ENCODE measurements at regions not wholly inside any gene's neighbourhood (a gene's known extent, or its start where the extent isn't known, plus 50 kb on each side); places are given as distances from the start of the nearest gene placed in this dataset.
"Not testable (repeated sequence)": the region's sequence is repeated elsewhere in the genome, so short reads cannot be mapped to it uniquely, and the experiment has no call there.

DNA sequence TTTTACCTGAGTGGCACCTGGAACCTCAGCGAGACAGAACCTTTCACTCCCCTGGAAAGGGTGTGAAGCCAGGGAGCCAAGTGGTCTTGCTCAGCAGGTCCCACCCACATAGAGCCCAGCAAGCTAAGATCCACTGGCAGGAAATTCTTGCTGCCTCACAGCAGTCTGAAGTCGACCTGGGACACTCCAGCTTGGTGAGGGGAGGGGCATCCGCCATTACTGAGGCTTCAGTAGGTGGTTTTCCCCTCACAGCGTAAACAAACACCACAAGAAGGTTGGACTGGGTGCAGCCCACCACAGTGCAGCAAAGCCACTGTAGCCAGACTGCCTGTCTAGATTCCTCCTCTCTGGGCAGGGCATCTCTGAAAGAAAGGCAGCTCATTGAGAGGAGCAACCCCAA, 134.7 kb upstream of the RSPO3 start:
- DNase-seq (ENCODE audit: low read depth), result no peak
- Histone ChIP-seq H3K9me3 (ENCODE audit: insufficient read depth, low read depth, low read length) (no peaks in the 10 kb centered on the region), H3K9ac (ENCODE audit: low read length) (no peak overlapping the region), H3K27me3 (ENCODE audit: insufficient read depth, low read length) (no peaks in the 10 kb centered on the region), H3K27ac (ENCODE audit: low read depth, low read length) (no peak overlapping the region), H2AFZ (ENCODE audit: low read depth, low read length) (no peak overlapping the region), H3K4me3 (ENCODE audit: insufficient read depth, low read depth, low read length) (no peak overlapping the region), H3K4me2 (ENCODE audit: low read length) (no peak overlapping the region), H3K79me2 (ENCODE audit: insufficient read depth, low read length) (no peaks in the 10 kb centered on the region), H3K36me3 (ENCODE audit: insufficient read depth, low read length) (no peaks in the 10 kb centered on the region), H3K4me1 (ENCODE audit: insufficient read depth, low read length) (no peaks in the 10 kb centered on the region), H4K20me1 (ENCODE audit: insufficient read depth, low read length) (no peaks in the 10 kb centered on the region)
- H3K4me1 Mint-ChIP-seq (ENCODE audit: low read depth, unreplicated experiment), result no peaks in the 10 kb centered on the region
- no peaks in the 10 kb centered on the region for H3K27me3 Mint-ChIP-seq (ENCODE audit: low read depth, unreplicated experiment)
- H3K36me3 Mint-ChIP-seq (ENCODE audit: low read depth, unreplicated experiment), result no peaks in the 10 kb centered on the region
- no peak overlapping the region for H3K27ac Mint-ChIP-seq (ENCODE audit: unreplicated experiment)
- TF ChIP-seq CTCF (IDR thresholded peaks at IDR 0.05; ENCODE audit: insufficient read depth, low read depth, low read length) (no peak), EZH2 (IDR thresholded peaks at IDR 0.05; ENCODE audit: insufficient read depth, low read length) (no peak)
- H3K9me3 Mint-ChIP-seq (ENCODE audit: unreplicated experiment), result peaks cover 3% of the 10 kb centered on the region
- FAIRE-seq, result no peak
- no peak overlapping the region for H3K4me3 Mint-ChIP-seq (ENCODE audit: unreplicated experiment)

DNA sequence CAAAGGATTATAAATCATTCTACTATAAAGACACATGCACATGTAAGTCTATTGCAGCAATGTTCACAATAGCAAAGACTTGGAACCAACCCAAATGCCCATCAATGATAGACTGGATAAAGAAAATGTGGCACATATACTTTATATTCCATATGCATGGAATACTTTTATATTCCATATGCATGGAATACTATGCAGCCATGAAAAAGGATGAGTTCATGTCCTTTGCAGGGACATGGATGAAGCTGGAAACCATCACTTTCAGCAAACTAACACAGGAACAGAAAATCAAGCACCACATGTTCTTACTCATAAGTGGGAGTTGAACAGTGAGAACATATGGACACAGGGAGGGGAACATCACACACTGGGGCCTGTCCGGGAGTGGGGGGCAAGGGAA, 130.3 kb upstream of the RSPO3 start:
- FAIRE-seq; H3K9ac ChIP-seq (ENCODE audit: low read length); H3K36me3 Mint-ChIP-seq (ENCODE audit: low read depth, unreplicated experiment): not testable (repeated sequence)

DNA sequence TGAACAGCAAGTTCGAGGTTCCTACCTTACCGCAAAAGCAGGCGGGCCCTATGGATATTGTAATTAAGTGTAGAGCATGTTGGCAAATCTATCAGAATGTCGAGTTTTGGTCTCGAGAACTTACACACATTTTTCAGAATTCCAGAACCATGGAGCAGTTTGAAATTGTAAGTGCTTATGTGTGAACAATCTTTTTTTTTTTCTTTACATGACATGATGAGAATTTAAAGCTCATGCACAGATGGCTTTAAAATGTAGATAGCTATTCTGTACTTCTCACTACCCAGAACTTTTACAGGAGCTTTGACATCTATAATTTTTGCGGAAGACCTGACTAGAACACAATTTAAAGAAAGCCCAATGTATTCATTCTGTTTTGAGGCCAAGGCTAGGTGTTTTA, 117.8 kb upstream of the RSPO3 start:
- Histone ChIP-seq H3K27me3 (ENCODE audit: insufficient read depth, low read length) (no peaks in the 10 kb centered on the region), H3K4me3 (ENCODE audit: insufficient read depth, low read depth, low read length) (no peak overlapping the region), H2AFZ (ENCODE audit: low read depth, low read length) (no peak overlapping the region), H3K9me3 (ENCODE audit: insufficient read depth, low read depth, low read length) (no peaks in the 10 kb centered on the region), H3K4me1 (ENCODE audit: insufficient read depth, low read length) (no peaks in the 10 kb centered on the region), H4K20me1 (ENCODE audit: insufficient read depth, low read length) (no peaks in the 10 kb centered on the region), H3K4me2 (ENCODE audit: low read length) (no peak overlapping the region), H3K9ac (ENCODE audit: low read length) (no peak overlapping the region), H3K27ac (ENCODE audit: low read depth, low read length) (no peak overlapping the region), H3K36me3 (ENCODE audit: insufficient read depth, low read length) (no peaks in the 10 kb centered on the region), H3K79me2 (ENCODE audit: insufficient read depth, low read length) (no peaks in the 10 kb centered on the region)
- Mint-ChIP-seq H3K36me3 (ENCODE audit: low read depth, unreplicated experiment) (peaks cover 3% of the 10 kb centered on the region), H3K27me3 (ENCODE audit: low read depth, unreplicated experiment) (no peaks in the 10 kb centered on the region), H3K4me3 (ENCODE audit: unreplicated experiment) (no peak overlapping the region), H3K27ac (ENCODE audit: unreplicated experiment) (no peak overlapping the region), H3K9me3 (ENCODE audit: unreplicated experiment) (no peaks in the 10 kb centered on the region), H3K4me1 (ENCODE audit: low read depth, unreplicated experiment) (no peaks in the 10 kb centered on the region)
- FAIRE-seq, result no peak
- DNase-seq (ENCODE audit: low read depth), result no peak
- TF ChIP-seq EZH2 (IDR thresholded peaks at IDR 0.05; ENCODE audit: insufficient read depth, low read length) (no peak), CTCF (IDR thresholded peaks at IDR 0.05; ENCODE audit: insufficient read depth, low read depth, low read length) (no peak)

More for the DNA sequence above, 130.3 kb upstream of the RSPO3 start:
- not testable (repeated sequence) for H3K36me3 ChIP-seq (ENCODE audit: insufficient read depth, low read length); H3K27ac ChIP-seq (ENCODE audit: low read depth, low read length); H3K4me1 Mint-ChIP-seq (ENCODE audit: low read depth, unreplicated experiment); H3K27ac Mint-ChIP-seq (ENCODE audit: unreplicated experiment); H2AFZ ChIP-seq (ENCODE audit: low read depth, low read length); H3K4me3 ChIP-seq (ENCODE audit: insufficient read depth, low read depth, low read length); DNase-seq (ENCODE audit: low read depth); H3K9me3 Mint-ChIP-seq (ENCODE audit: unreplicated experiment); H3K4me3 Mint-ChIP-seq (ENCODE audit: unreplicated experiment); H3K79me2 ChIP-seq (ENCODE audit: insufficient read depth, low read length); H4K20me1 ChIP-seq (ENCODE audit: insufficient read depth, low read length); H3K4me1 ChIP-seq (ENCODE audit: insufficient read depth, low read length); H3K4me2 ChIP-seq (ENCODE audit: low read length); H3K9me3 ChIP-seq (ENCODE audit: insufficient read depth, low read depth, low read length); H3K27me3 ChIP-seq (ENCODE audit: insufficient read depth, low read length); H3K27me3 Mint-ChIP-seq (ENCODE audit: low read depth, unreplicated experiment)
